IMR-90 (cell line): ENCODE measurements at regions not wholly inside any gene's neighbourhood (a gene's known extent, or its start where the extent isn't known, plus 50 kb on each side); places are given as distances from the start of the nearest gene placed in this dataset.

ENCODE experiments used
- ATAC-seq: fragments of 200-7000 bp; cut with Tn5 transposase; 2 replicates; pipeline ENCODE4 v1.9.1; 2020; ENCODE audit warnings: low read depth, mild to moderate bottlenecking, moderate library complexity
- BruUV-seq: library from RNA; stranded (reverse); fragments of 400-500 nt; replicated peaks from 2 replicates; lab custom pipeline; 2021; lab: Mats Ljungman, UMichigan
- CTCF ChIA-PET: fragments of 300-600 bp; formaldehyde crosslinking; extraction: SDS; loops from one replicate; lab custom pipeline; 2021; ENCODE audit warnings: antibody characterized with exemption; lab: Yijun Ruan, JAX
- POLR2A ChIA-PET: fragments of 300-600 bp; sonication (Branson Sonifier 250); formaldehyde crosslinking; loops from one replicate; lab custom pipeline; 2022; ENCODE audit warnings: antibody characterized with exemption; ENCODE audit not compliant: unreplicated experiment; lab: Charles Lee
- DNase-seq: peaks from one replicate; pipeline ENCODE4 v3.0.0; 2013
- H2AFZ ChIP-seq: replicated peaks from 2 replicates; pipeline ENCODE3; 2013; ENCODE audit warnings: low read length, mild to moderate bottlenecking; ENCODE audit not compliant: poor library complexity
- H2AK5ac ChIP-seq: 2 replicates; pipeline ENCODE4 v1.6.1; 2013; ENCODE audit warnings: low read depth, low read length, inconsistent platforms
- H2AK9ac ChIP-seq: replicated peaks from 2 replicates; pipeline ENCODE3; 2013; ENCODE audit warnings: mild to moderate bottlenecking, low read depth, low read length, moderate library complexity; ENCODE audit not compliant: poor library complexity
- H2BK120ac ChIP-seq: 2 replicates; pipeline ENCODE4 v1.6.1; 2013; ENCODE audit warnings: low read depth, low read length, inconsistent platforms
- H2BK15ac ChIP-seq: 3 replicates; pipeline ENCODE4 v1.6.1; 2013; ENCODE audit warnings: low read depth, low read length, inconsistent platforms
- H2BK20ac ChIP-seq: 2 replicates; pipeline ENCODE4 v1.6.1; 2013; ENCODE audit warnings: low read depth, mild to moderate bottlenecking, inconsistent platforms, low read length, moderate library complexity
- H2BK5ac ChIP-seq: 2 replicates; pipeline ENCODE4 v1.6.1; 2013; ENCODE audit warnings: mild to moderate bottlenecking, low read depth, low read length, inconsistent platforms; ENCODE audit not compliant: poor library complexity, severe bottlenecking
- H3K14ac ChIP-seq: replicated peaks from 2 replicates; pipeline ENCODE4 v1.6.1; 2013; ENCODE audit warnings: low read depth, low read length, inconsistent platforms
- H3K18ac ChIP-seq: 2 replicates; pipeline ENCODE4 v1.6.1; 2013; ENCODE audit warnings: low read depth, low read length, control low read depth
- H3K23ac ChIP-seq: 2 replicates; pipeline ENCODE4 v1.6.1; 2013; ENCODE audit warnings: low read depth, low read length, inconsistent platforms
- H3K27ac ChIP-seq: 2 replicates; pipeline ENCODE4 v1.5.1; 2013; ENCODE audit warnings: mild to moderate bottlenecking, control low read depth, low read length; ENCODE audit not compliant: insufficient read depth
- H3K27me3 ChIP-seq: 2 replicates; pipeline ENCODE4 v1.6.1; 2013; ENCODE audit warnings: low read length; ENCODE audit not compliant: control insufficient read depth, insufficient read depth
- H3K36me3 ChIP-seq: 2 replicates; pipeline ENCODE4 v1.6.1; 2013; ENCODE audit warnings: low read length, mixed read lengths; ENCODE audit not compliant: control insufficient read depth, insufficient read depth
- H3K4ac ChIP-seq: 2 replicates; pipeline ENCODE4 v1.6.1; 2013; ENCODE audit warnings: low read depth, low read length, inconsistent platforms
- H3K4me1 ChIP-seq: 2 replicates; pipeline ENCODE4 v1.6.1; 2013; ENCODE audit warnings: low read length, mixed read lengths; ENCODE audit not compliant: control insufficient read depth, insufficient read depth
- H3K4me2 ChIP-seq: 2 replicates; pipeline ENCODE4 v1.6.1; 2013; ENCODE audit warnings: low read depth, mild to moderate bottlenecking, control low read depth, low read length, moderate library complexity
- H3K4me3 ChIP-seq: 2 replicates; pipeline ENCODE4 v1.5.1; 2013; ENCODE audit warnings: low read depth, mild to moderate bottlenecking, control low read depth, low read length, moderate library complexity; ENCODE audit not compliant: insufficient read depth
- H3K56ac ChIP-seq: 2 replicates; pipeline ENCODE4 v1.6.1; 2013; ENCODE audit warnings: low read length, inconsistent platforms; ENCODE audit not compliant: insufficient read depth; ENCODE audit errors: extremely low read depth
- H3K79me1 ChIP-seq, 2 experiments: 2 replicates each; pipeline ENCODE4 v1.6.1; 2013; ENCODE audit warnings: low read length in 2 of 2, inconsistent platforms in 1 of 2, low read depth in 1 of 2
- H3K9ac ChIP-seq: 2 replicates; pipeline ENCODE4 v1.6.1; 2013; ENCODE audit warnings: low read depth, low read length, control low read depth
- H3K9me1 ChIP-seq: 2 replicates; pipeline ENCODE4 v1.6.1; 2013; ENCODE audit warnings: low read length, inconsistent platforms; ENCODE audit not compliant: insufficient read depth
- H3K9me3 ChIP-seq: 2 replicates; pipeline ENCODE4 v1.6.1; 2013; ENCODE audit warnings: low read length; ENCODE audit not compliant: control insufficient read depth, insufficient read depth
- H4K20me1 ChIP-seq: 2 replicates; pipeline ENCODE4 v1.6.1; 2013; ENCODE audit warnings: low read length, inconsistent platforms; ENCODE audit not compliant: insufficient read depth
- H4K5ac ChIP-seq: 2 replicates; pipeline ENCODE4 v1.6.1; 2013; ENCODE audit warnings: mild to moderate bottlenecking, low read depth, low read length, control low read depth
- H4K8ac ChIP-seq, 2 experiments: 2 replicates each; pipeline ENCODE4 v1.6.1; 2013; ENCODE audit warnings: low read depth in 2 of 2, low read length in 2 of 2, control low read depth in 1 of 2, inconsistent platforms in 1 of 2
- H4K91ac ChIP-seq: 2 replicates; pipeline ENCODE4 v1.6.1; 2013; ENCODE audit warnings: low read depth, low read length, inconsistent platforms; ENCODE audit not compliant: insufficient read depth
- BHLHE40 ChIP-seq: fragments of 150-350 bp; IDR thresholded peaks from 2 replicates; pipeline ENCODE4 v1.6.1; 2016; ENCODE audit warnings: mild to moderate bottlenecking, low read depth, low read length
- CEBPB ChIP-seq: IDR thresholded peaks from 2 replicates; pipeline ENCODE4 v1.6.1; 2012; ENCODE audit warnings: low read depth, low read length, improper control_type of control experiment
- MAFK ChIP-seq: IDR thresholded peaks from 2 replicates; pipeline ENCODE4 v1.6.1; 2012; ENCODE audit warnings: low read depth, low read length, improper control_type of control experiment
- MAZ ChIP-seq: IDR thresholded peaks from 2 replicates; pipeline ENCODE4 v1.6.1; 2012; ENCODE audit warnings: low read depth, mild to moderate bottlenecking, low read length, improper control_type of control experiment, moderate library complexity, borderline replicate concordance
- MXI1 ChIP-seq: IDR thresholded peaks from 2 replicates; pipeline ENCODE4 v1.6.1; 2012; ENCODE audit warnings: low read depth, mild to moderate bottlenecking, low read length, moderate library complexity, borderline replicate concordance
- NFE2L2 ChIP-seq: fragments of 150-350 bp; IDR thresholded peaks from 2 replicates; pipeline ENCODE4 v1.6.1; 2016; ENCODE audit warnings: low read depth, mild to moderate bottlenecking, low read length
- POLR2A ChIP-seq: IDR thresholded peaks from 2 replicates; pipeline ENCODE4 v1.6.1; 2012; ENCODE audit warnings: mild to moderate bottlenecking, low read depth, low read length
- RAD21 ChIP-seq: IDR thresholded peaks from 2 replicates; pipeline ENCODE4 v1.6.1; 2012; ENCODE audit warnings: low read length, improper control_type of control experiment
- RCOR1 ChIP-seq: IDR thresholded peaks from 2 replicates; pipeline ENCODE4 v1.6.1; 2012; ENCODE audit warnings: mild to moderate bottlenecking, low read length, improper control_type of control experiment; ENCODE audit not compliant: insufficient replicate concordance
- RFX5 ChIP-seq: IDR thresholded peaks from 2 replicates; pipeline ENCODE4 v1.8.0; 2012; ENCODE audit warnings: low read depth, mild to moderate bottlenecking, low read length, moderate library complexity
- SMC3 ChIP-seq: fragments of 150-350 bp; IDR thresholded peaks from 2 replicates; pipeline ENCODE4 v1.6.1; 2016; ENCODE audit warnings: low read depth, mild to moderate bottlenecking, antibody characterized with exemption, low read length, moderate library complexity
- whole genome bisulfite sequencing, 2 experiments: methylation state at CpG; one replicate each; pipeline versions ENCODE4 v1.1.5 to v1.1.7; 2013; ENCODE audit warnings: missing lambda C conversion rate in 2 of 2; ENCODE audit not compliant: insufficient read length in 1 of 2; ENCODE audit errors: extremely low coverage in 2 of 2; 5-methylcytosine and 5-hydroxymethylcytosine counted together
- dilution Hi-C: fragments of 300-500 bp; cut with HindIII; formaldehyde crosslinking; loops from one replicate; pipeline ENCODE4 v1.14.3; 2018; ENCODE audit warnings: low sequenced_read_pairs; ENCODE audit not compliant: unreplicated experiment
- in situ Hi-C: fragments of 300-500 bp; cut with MboI; formaldehyde crosslinking; loops from 3 replicates; pipeline ENCODE4 v1.14.3; 2019; ENCODE audit warnings: low sequenced_read_pairs, inconsistent platforms, mixed read lengths
- intact Hi-C: fragments of 100-400 bp; cut with micrococcal nuclease; formaldehyde crosslinking; loops from 2 replicates; pipeline ENCODE4 v1.10.0; 2022
- TF ChIP-seq, protein P1 (sequence below): fragments of 150-350 bp; IDR thresholded peaks from 2 replicates; pipeline ENCODE4 v1.6.1; 2017; ENCODE audit warnings: mild to moderate bottlenecking, antibody characterized with exemption, low read length, low read depth
- TF ChIP-seq, protein P2 (sequence below): fragments of 150-350 bp; IDR thresholded peaks from 2 replicates; pipeline ENCODE4 v1.6.1; 2016; ENCODE audit warnings: low read depth, mild to moderate bottlenecking, low read length, moderate library complexity, borderline replicate concordance

DNA sequence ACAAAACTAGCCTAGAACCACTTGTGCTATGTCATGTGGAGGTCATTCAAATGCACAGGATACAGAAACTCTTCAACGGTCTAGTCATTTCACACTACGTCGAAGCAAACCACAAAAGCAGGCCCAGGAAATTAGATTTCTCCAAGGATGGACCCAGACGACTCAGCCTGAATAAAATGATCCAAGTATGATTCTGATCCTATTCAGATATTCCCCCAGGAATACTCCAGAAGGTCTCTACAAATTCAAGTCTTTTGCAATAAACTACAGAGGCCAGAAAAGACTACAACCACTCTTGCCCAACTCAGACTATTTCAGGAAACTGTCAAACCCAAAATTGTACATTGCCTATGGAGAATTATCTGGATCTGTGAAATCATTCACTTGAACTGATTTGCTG, 422.5 kb downstream of the METTL4 start:
- Histone ChIP-seq H3K9me3 (no peaks in the 10 kb centered on the region), H3K56ac (no peak overlapping the region), H4K5ac (no peak overlapping the region), H4K20me1 (no peaks in the 10 kb centered on the region), H3K4me1 (no peaks in the 10 kb centered on the region), H3K36me3 (no peaks in the 10 kb centered on the region), H3K18ac (no peak overlapping the region), H3K4ac (no peak overlapping the region), H4K8ac (no peak overlapping the region), H2AK5ac (no peak overlapping the region), H2BK15ac (no peak overlapping the region), H2AK9ac (no peak overlapping the region), H3K9ac (no peak overlapping the region), H3K79me1 (no peaks in the 10 kb centered on the region), H3K9me1 (no peaks in the 10 kb centered on the region), H3K27me3 (no peaks in the 10 kb centered on the region), H4K91ac (no peak overlapping the region), H2BK120ac (no peak overlapping the region), H3K23ac (no peak overlapping the region), H2BK5ac (no peak overlapping the region), H3K14ac (no peak overlapping the region), H3K4me3 (no peak overlapping the region), H2BK20ac (no peak overlapping the region), H3K27ac (no peak overlapping the region), H3K4me2 (no peak overlapping the region), H2AFZ (no peak overlapping the region)
- no peak for DNase-seq
- ATAC-seq = no peak
- ChIA-PET CTCF (no interaction called here), POLR2A (no interaction called here)
- WGBS, 2 experiments = 95% methylated on average over 3 of the region's 4 CpGs; no CpG with 5 or more reads in 1 of the 2 experiments
- no TSS peak for BruUV-seq
- intact Hi-C loops (no loop called here), dilution Hi-C loops (no loop called here), in situ Hi-C loops (no loop called here)
- TF ChIP-seq POLR2A (no peak), SMC3 (no peak), CEBPB (no peak), RCOR1 (no peak), BHLHE40 (no peak), MAZ (no peak), NFE2L2 (no peak), MAFK (no peak), RFX5 (no peak), RAD21 (no peak), MXI1 (no peak)
- TF ChIP-seq, protein P1, sequence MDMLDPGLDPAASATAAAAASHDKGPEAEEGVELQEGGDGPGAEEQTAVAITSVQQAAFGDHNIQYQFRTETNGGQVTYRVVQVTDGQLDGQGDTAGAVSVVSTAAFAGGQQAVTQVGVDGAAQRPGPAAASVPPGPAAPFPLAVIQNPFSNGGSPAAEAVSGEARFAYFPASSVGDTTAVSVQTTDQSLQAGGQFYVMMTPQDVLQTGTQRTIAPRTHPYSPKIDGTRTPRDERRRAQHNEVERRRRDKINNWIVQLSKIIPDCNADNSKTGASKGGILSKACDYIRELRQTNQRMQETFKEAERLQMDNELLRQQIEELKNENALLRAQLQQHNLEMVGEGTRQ = no peak
- TF ChIP-seq, protein P2, sequence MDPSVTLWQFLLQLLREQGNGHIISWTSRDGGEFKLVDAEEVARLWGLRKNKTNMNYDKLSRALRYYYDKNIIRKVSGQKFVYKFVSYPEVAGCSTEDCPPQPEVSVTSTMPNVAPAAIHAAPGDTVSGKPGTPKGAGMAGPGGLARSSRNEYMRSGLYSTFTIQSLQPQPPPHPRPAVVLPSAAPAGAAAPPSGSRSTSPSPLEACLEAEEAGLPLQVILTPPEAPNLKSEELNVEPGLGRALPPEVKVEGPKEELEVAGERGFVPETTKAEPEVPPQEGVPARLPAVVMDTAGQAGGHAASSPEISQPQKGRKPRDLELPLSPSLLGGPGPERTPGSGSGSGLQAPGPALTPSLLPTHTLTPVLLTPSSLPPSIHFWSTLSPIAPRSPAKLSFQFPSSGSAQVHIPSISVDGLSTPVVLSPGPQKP = no peak
